ENCODE measurements at regions not wholly inside any gene's neighbourhood (a gene's known extent, or its start where the extent isn't known, plus 50 kb on each side); places are given as distances from the start of the nearest gene placed in this dataset.
"Not testable (repeated sequence)": the region's sequence is repeated elsewhere in the genome, so short reads cannot be mapped to it uniquely, and the experiment has no call there.

- TF ChIP-seq CTCF (IDR thresholded peaks at IDR 0.05; ENCODE audit: insufficient read depth, low read depth, low read length, missing control alignments): no peak
- DNase-seq (ENCODE audit: low read depth): no peak
- H3K4me3 ChIP-seq (ENCODE audit: low read depth, low read length): no peak overlapping the region
Observed at GRCh38 chr1:223038288-223039006, 104.6 kb downstream of the TLR5 start.

- TF ChIP-seq CTCF (IDR thresholded peaks at IDR 0.05; ENCODE audit: insufficient read depth, low read depth, low read length, missing control alignments): no peak
- no peak for DNase-seq (ENCODE audit: low read depth)
- no peak overlapping the region for H3K4me3 ChIP-seq (ENCODE audit: low read depth, low read length)
Observed at GRCh38 chr1:223039990-223040389, 103.1 kb downstream of the TLR5 start.

GRCh38 chr1:223041481-223041880, 101.6 kb downstream of the TLR5 start:
- no peak overlapping the region for H3K4me3 ChIP-seq (ENCODE audit: low read depth, low read length)
- DNase-seq (ENCODE audit: low read depth): no peak
- no peak for TF ChIP-seq CTCF (IDR thresholded peaks at IDR 0.05; ENCODE audit: insufficient read depth, low read depth, low read length, missing control alignments)

GRCh38 chr1:223045164-223045957, 97.7 kb downstream of the TLR5 start:
- TF ChIP-seq CTCF (IDR thresholded peaks at IDR 0.05; ENCODE audit: insufficient read depth, low read depth, low read length, missing control alignments): no peak
- H3K4me3 ChIP-seq (ENCODE audit: low read depth, low read length): no peak overlapping the region
- no peak for DNase-seq (ENCODE audit: low read depth)

GRCh38 chr1:223046011-223046410, 97.0 kb downstream of the TLR5 start:
- H3K4me3 ChIP-seq (ENCODE audit: low read depth, low read length): no peak overlapping the region
- no peak for DNase-seq (ENCODE audit: low read depth)
- no peak for TF ChIP-seq CTCF (IDR thresholded peaks at IDR 0.05; ENCODE audit: insufficient read depth, low read depth, low read length, missing control alignments)

- not testable (repeated sequence) for H3K4me3 ChIP-seq (ENCODE audit: low read depth, low read length); DNase-seq (ENCODE audit: low read depth)
Observed at GRCh38 chr1:223046463-223046862, 96.6 kb downstream of the TLR5 start.

GRCh38 chr1:223048026-223048425, 95.0 kb downstream of the TLR5 start:
- no peak overlapping the region for H3K4me3 ChIP-seq (ENCODE audit: low read depth, low read length)
- no peak for TF ChIP-seq CTCF (IDR thresholded peaks at IDR 0.05; ENCODE audit: insufficient read depth, low read depth, low read length, missing control alignments)
- DNase-seq (ENCODE audit: low read depth): no peak

All from GM12865 (cell line).